H9 (cell line): ENCODE measurements at regions not wholly inside any gene's neighbourhood (a gene's known extent, or its start where the extent isn't known, plus 50 kb on each side); places are given as distances from the start of the nearest gene placed in this dataset.

Source experiments
- DNase-seq: peaks from one replicate; pipeline ENCODE4 v3.0.0-alpha.2; 2017
- H2AFZ ChIP-seq: one replicate; pipeline ENCODE4 v1.6.1; 2013; ENCODE audit warnings: mild to moderate bottlenecking, low read length, control low read depth, moderate library complexity
- H2AK5ac ChIP-seq: 2 replicates; pipeline ENCODE4 v1.6.1; 2013; ENCODE audit warnings: low read length, control low read depth, mixed read lengths; ENCODE audit not compliant: insufficient read length
- H2BK120ac ChIP-seq: one replicate; pipeline ENCODE4 v1.6.1; 2013; ENCODE audit warnings: low read depth, mild to moderate bottlenecking, low read length, control low read depth, inconsistent platforms; ENCODE audit not compliant: poor library complexity, severe bottlenecking
- H2BK12ac ChIP-seq: 2 replicates; pipeline ENCODE4 v1.6.1; 2013; ENCODE audit warnings: low read length, control low read depth, mixed read lengths, low read depth; ENCODE audit not compliant: insufficient read length
- H2BK15ac ChIP-seq: 2 replicates; pipeline ENCODE4 v1.6.1; 2013; ENCODE audit warnings: low read depth, low read length, control low read depth
- H2BK20ac ChIP-seq: one replicate; pipeline ENCODE4 v1.6.1; 2013; ENCODE audit warnings: low read depth, mild to moderate bottlenecking, low read length, control low read depth, inconsistent platforms; ENCODE audit not compliant: poor library complexity, severe bottlenecking
- H2BK5ac ChIP-seq: 2 replicates; pipeline ENCODE4 v1.6.1; 2013; ENCODE audit warnings: low read length, control low read depth, mixed read lengths; ENCODE audit not compliant: insufficient read length
- H3K14ac ChIP-seq: 2 replicates; pipeline ENCODE4 v1.6.1; 2013; ENCODE audit warnings: low read length, control low read depth; ENCODE audit not compliant: insufficient read depth
- H3K18ac ChIP-seq: 2 replicates; pipeline ENCODE4 v1.6.1; 2013; ENCODE audit warnings: low read depth, mild to moderate bottlenecking, mixed read lengths, low read length, control low read depth; ENCODE audit not compliant: insufficient read length
- H3K23ac ChIP-seq: 2 replicates; pipeline ENCODE4 v1.6.1; 2013; ENCODE audit warnings: low read length, control low read depth, mixed read lengths, low read depth; ENCODE audit not compliant: insufficient read length
- H3K23me2 ChIP-seq: 2 replicates; pipeline ENCODE4 v1.6.1; 2013; ENCODE audit warnings: low read depth, mild to moderate bottlenecking, mixed read lengths, low read length, control low read depth; ENCODE audit not compliant: insufficient read length, poor library complexity, severe bottlenecking
- H3K27ac ChIP-seq: 2 replicates; pipeline ENCODE4 v1.5.1; 2013; ENCODE audit warnings: low read length, control low read depth, mixed read lengths, low read depth; ENCODE audit not compliant: insufficient read length
- H3K27me3 ChIP-seq: 2 replicates; pipeline ENCODE4 v1.6.1; 2013; ENCODE audit warnings: low read length, control low read depth, inconsistent platforms; ENCODE audit not compliant: insufficient read depth
- H3K4ac ChIP-seq: 2 replicates; pipeline ENCODE4 v1.6.1; 2013; ENCODE audit warnings: low read depth, mild to moderate bottlenecking, control low read depth, inconsistent platforms, low read length, moderate library complexity
- H3K4me1 ChIP-seq: 2 replicates; pipeline ENCODE4 v1.6.1; 2013; ENCODE audit warnings: low read length, control low read depth, inconsistent platforms; ENCODE audit not compliant: insufficient read depth
- H3K4me2 ChIP-seq: 2 replicates; pipeline ENCODE4 v1.6.1; 2013; ENCODE audit warnings: low read length, control low read depth, mixed read lengths; ENCODE audit not compliant: insufficient read length, insufficient read depth
- H3K56ac ChIP-seq: 2 replicates; pipeline ENCODE4 v1.6.1; 2013; ENCODE audit warnings: low read depth, mild to moderate bottlenecking, mixed read lengths, low read length, control low read depth; ENCODE audit not compliant: insufficient read length
- H3K79me1 ChIP-seq: 2 replicates; pipeline ENCODE4 v1.6.1; 2013; ENCODE audit warnings: low read depth, mild to moderate bottlenecking, moderate library complexity, low read length, control low read depth, inconsistent platforms; ENCODE audit not compliant: insufficient read depth, poor library complexity, severe bottlenecking
- H3K79me2 ChIP-seq: 2 replicates; pipeline ENCODE4 v1.6.1; 2013; ENCODE audit warnings: low read length, control low read depth, inconsistent platforms; ENCODE audit not compliant: insufficient read depth
- H3K9ac ChIP-seq: 2 replicates; pipeline ENCODE4 v1.6.1; 2013; ENCODE audit warnings: low read length, control low read depth, mixed read lengths; ENCODE audit not compliant: insufficient read length; ENCODE audit errors: extremely low read depth
- H3K9me3 ChIP-seq: one replicate; pipeline ENCODE4 v1.6.1; 2013; ENCODE audit warnings: low read depth, low read length, inconsistent platforms; ENCODE audit not compliant: control insufficient read depth
- H3T11ph ChIP-seq: one replicate; pipeline ENCODE4 v1.6.1; 2013; ENCODE audit warnings: mild to moderate bottlenecking, low read length, control low read depth, inconsistent platforms
- H4K20me1 ChIP-seq: one replicate; pipeline ENCODE4 v1.6.1; 2013; ENCODE audit not compliant: control insufficient read depth, insufficient read length, insufficient read depth
- H4K5ac ChIP-seq: 2 replicates; pipeline ENCODE4 v1.6.1; 2013; ENCODE audit warnings: low read depth, mild to moderate bottlenecking, mixed read lengths, low read length, control low read depth; ENCODE audit not compliant: insufficient read length
- H4K8ac ChIP-seq: replicated peaks from 2 replicates; pipeline ENCODE4 v1.6.1; 2013; ENCODE audit warnings: low read length, control low read depth, mixed read lengths, low read depth; ENCODE audit not compliant: insufficient read length
- H4K91ac ChIP-seq: 2 replicates; pipeline ENCODE4 v1.6.1; 2013; ENCODE audit warnings: low read depth, mild to moderate bottlenecking, moderate library complexity, mixed read lengths, low read length, control low read depth; ENCODE audit not compliant: insufficient read length
- H3K27ac Mint-ChIP-seq, 3 experiments: 2 replicates in 2 of 3; 3 replicates in 1 of 3; pipeline ENCODE4 v1.8.0; 2020 to 2021; ENCODE audit warnings: mixed read lengths in 3 of 3, mild to moderate bottlenecking in 1 of 3, moderate library complexity in 1 of 3
- H3K27me3 Mint-ChIP-seq: 2 replicates; pipeline ENCODE4 v1.8.0; 2021; ENCODE audit warnings: low read depth, mild to moderate bottlenecking, moderate library complexity, mixed read lengths
- H3K36me3 Mint-ChIP-seq, 3 experiments: 2 replicates in 2 of 3; 3 replicates in 1 of 3; pipeline ENCODE4 v1.8.0; 2020 to 2021; ENCODE audit warnings: low read depth in 3 of 3, mixed read lengths in 3 of 3; ENCODE audit not compliant: insufficient read depth in 1 of 3
- H3K4me1 Mint-ChIP-seq, 2 experiments: 2 replicates each; pipeline ENCODE4 v1.8.0; 2020; ENCODE audit warnings: mixed read lengths in 2 of 2
- H3K4me3 Mint-ChIP-seq, 2 experiments: 2 replicates in 1 of 2; 3 replicates in 1 of 2; pipeline ENCODE4 v1.8.0; 2020 to 2021; ENCODE audit warnings: mild to moderate bottlenecking in 2 of 2, mixed read lengths in 2 of 2, moderate library complexity in 1 of 2
- H3K9me3 Mint-ChIP-seq, 2 experiments: 2 replicates in 1 of 2; 3 replicates in 1 of 2; pipeline ENCODE4 v1.8.0; 2020; ENCODE audit warnings: mild to moderate bottlenecking in 2 of 2, mixed read lengths in 2 of 2, moderate library complexity in 1 of 2
- CTCF ChIP-seq: fragments of 200-600 bp; sonication (generic); conservative IDR thresholded peaks from 3 replicates; pipeline ENCODE4 v1.8.0; 2021; ENCODE audit warnings: antibody characterized with exemption, mild to moderate bottlenecking
- WGBS: extraction: QIAGEN DNeasy Blood & Tissue Kit; methylation state at CpG from one replicate; pipeline ENCODE4 v1.1.7; 2013; ENCODE audit warnings: missing lambda C conversion rate, low lambda C conversion rate, mixed read lengths; ENCODE audit not compliant: insufficient read length; ENCODE audit errors: extremely low coverage; 5-methylcytosine and 5-hydroxymethylcytosine counted together

GRCh38 chr1:199671684-199672083 is 355.8 kb upstream of the NR5A2 start:
- Histone ChIP-seq H2BK15ac (no peak overlapping the region), H3K56ac (no peak overlapping the region), H2BK120ac (no peak overlapping the region), H4K8ac (no peak overlapping the region), H4K91ac (no peak overlapping the region), H2BK5ac (no peak overlapping the region), H2AFZ (no peak overlapping the region), H3T11ph (no peak overlapping the region), H3K4ac (no peak overlapping the region), H3K9me3 (no peaks in the 10 kb centered on the region), H4K5ac (no peak overlapping the region), H3K14ac (no peak overlapping the region), H2AK5ac (no peak overlapping the region), H3K27me3 (no peaks in the 10 kb centered on the region), H3K4me1 (no peaks in the 10 kb centered on the region), H3K79me1 (no peaks in the 10 kb centered on the region), H3K9ac (no peak overlapping the region), H3K23me2 (no peaks in the 10 kb centered on the region), H3K23ac (no peak overlapping the region), H2BK20ac (no peak overlapping the region), H3K79me2 (no peaks in the 10 kb centered on the region), H2BK12ac (no peak overlapping the region), H3K27ac (no peak overlapping the region), H4K20me1 (no peaks in the 10 kb centered on the region), H3K4me2 (no peak overlapping the region), H3K18ac (no peak overlapping the region)
- peaks cover 0 to 2% of the 10 kb centered on the region in 2 experiments; a peak in 2 of 5 replicates for H3K9me3 Mint-ChIP-seq
- TF ChIP-seq CTCF, result no peak
- no peaks in the 10 kb centered on the region for H3K27me3 Mint-ChIP-seq
- H3K27ac Mint-ChIP-seq, result no peak overlapping the region
- H3K4me3 Mint-ChIP-seq, result no peak overlapping the region
- no CpG with 5 or more reads among the region's 3 CpGs for WGBS
- no peaks in the 10 kb centered on the region for H3K36me3 Mint-ChIP-seq
- no peak for DNase-seq
- peaks cover under 1 to 4% of the 10 kb centered on the region in 2 experiments; a peak in 2 of 4 replicates for H3K4me1 Mint-ChIP-seq
